Breast epithelium (tissue), 4 donors: ENCODE measurements at regions not wholly inside any gene's neighbourhood (a gene's known extent, or its start where the extent isn't known, plus 50 kb on each side); places are given as distances from the start of the nearest gene placed in this dataset.

Experiments
- DNase-seq, 2 donors: peaks; one replicate each; pipeline ENCODE4 v3.0.0-alpha.2; 2019; ENCODE audit warnings: low spot score in 2 of 2
- H3K27ac ChIP-seq, 2 donors: fragments of 200-600 bp; sonication (generic) in 1 of 2; one replicate each; pipeline ENCODE4 v1.5.1; 2016 to 2019; ENCODE audit warnings: mild to moderate bottlenecking in 1 of 2
- H3K27me3 ChIP-seq, 2 donors: fragments of 200-600 bp; sonication (generic) in 1 of 2; one replicate each; pipeline versions ENCODE4 v1.5.1 to v1.6.0; 2017 to 2019; ENCODE audit warnings: control low read depth in 1 of 2, mild to moderate bottlenecking in 1 of 2
- H3K36me3 ChIP-seq: fragments of 200-600 bp; one replicate; pipeline ENCODE4 v1.5.1; 2019
- H3K4me1 ChIP-seq, 2 donors: fragments of 200-600 bp; sonication (generic); one replicate each; pipeline ENCODE4 v1.5.1; 2016 to 2019; ENCODE audit warnings: control low read depth in 1 of 2
- H3K4me3 ChIP-seq, 3 donors: fragments of 200-600 bp; sonication (generic); 1 replicate in 2 of 3; 2 replicates in 1 of 3; pipeline ENCODE4 v1.5.1; 2016 to 2019; ENCODE audit warnings: mild to moderate bottlenecking in 3 of 3, moderate library complexity in 2 of 3
- H3K9me3 ChIP-seq, 2 donors: fragments of 200-600 bp; sonication (generic) in 1 of 2; one replicate each; pipeline ENCODE4 v1.5.1; 2016 to 2019; ENCODE audit warnings: control low read depth in 1 of 2
- CTCF ChIP-seq, 3 donors: fragments of 450-650 bp; IDR thresholded peaks; one replicate each; pipeline ENCODE4 v1.5.1; 2016 to 2017; ENCODE audit warnings: antibody characterized with exemption in 3 of 3, mild to moderate bottlenecking in 3 of 3, moderate library complexity in 3 of 3
- POLR2A ChIP-seq: fragments of 450-650 bp; IDR thresholded peaks from one replicate; pipeline ENCODE4 v1.6.1; 2016; ENCODE audit warnings: antibody characterized with exemption, mild to moderate bottlenecking, moderate library complexity
- POLR2AphosphoS5 ChIP-seq, 3 donors: sonication (generic); formaldehyde crosslinking; IDR thresholded peaks; one replicate each; pipeline ENCODE4 v1.6.1; 2017; ENCODE audit warnings: antibody characterized with exemption in 3 of 3
- intact Hi-C: fragments of 100-400 bp; cut with DNase I; formaldehyde crosslinking; loops from one replicate; pipeline ENCODE4 v1.15.1; 2023; ENCODE audit warnings: low total_unique reads

DNA sequence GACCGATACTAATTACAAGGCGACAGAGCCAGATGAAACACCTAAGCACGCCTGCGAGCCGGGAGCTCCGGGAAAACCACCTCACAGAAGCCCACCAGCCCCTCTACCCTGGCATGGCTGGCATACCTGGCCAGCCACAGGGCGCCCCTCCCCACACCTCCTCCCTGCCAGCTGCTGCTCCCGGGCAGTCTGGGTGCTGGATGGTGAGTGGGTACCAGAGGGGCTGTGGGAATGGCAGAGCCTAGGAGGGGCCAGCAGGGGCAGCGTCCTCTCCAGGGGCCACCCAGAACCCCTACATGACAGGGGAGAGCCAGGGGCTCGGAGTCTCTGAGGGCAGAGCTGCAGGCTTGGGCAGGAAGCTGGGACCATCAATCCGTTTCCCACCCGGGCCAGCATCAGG lies 58.7 kb upstream of the GPC1 start:
- peaks cover 0 to 3% of the 10 kb centered on the region in 2 donors for H3K27me3 ChIP-seq
- H3K4me3 ChIP-seq, result no peak overlapping the region
- no peaks in the 10 kb centered on the region for H3K4me1 ChIP-seq
- H3K9me3 ChIP-seq, result no peaks in the 10 kb centered on the region
- H3K36me3 ChIP-seq, result no peaks in the 10 kb centered on the region
- no peak overlapping the region for H3K27ac ChIP-seq
- TF ChIP-seq POLR2AphosphoS5 (IDR thresholded peaks at IDR 0.05) (no peak), POLR2A (no peak), CTCF (IDR thresholded peaks at IDR 0.05) (no peak)
- intact Hi-C loops, result no loop called here
- DNase-seq, result no peak

DNA sequence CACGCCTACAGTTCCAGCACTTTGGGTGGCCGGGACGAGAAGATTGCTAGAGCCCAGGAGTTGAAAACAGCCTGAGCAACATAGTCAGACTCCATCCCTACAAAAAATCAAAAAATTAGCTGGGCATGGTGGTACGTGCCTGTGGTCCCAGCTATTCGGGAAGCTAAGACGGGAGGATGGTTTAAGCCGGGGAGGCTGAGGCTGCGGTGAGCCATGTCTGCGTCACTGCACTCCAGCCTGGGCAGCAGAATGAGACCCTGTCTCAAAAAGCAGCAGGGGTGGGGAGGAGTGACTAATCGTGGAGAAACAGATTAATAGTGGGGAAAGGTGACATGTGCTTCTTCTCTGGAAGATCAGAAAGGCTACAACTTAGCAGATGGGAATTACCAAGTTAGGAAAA lies 58.1 kb upstream of the GPC1 start:
- Histone ChIP-seq H3K4me1 (no peaks in the 10 kb centered on the region), H3K27ac (no peak overlapping the region), H3K27me3 (peaks cover 0 to 3% of the 10 kb centered on the region in 2 donors), H3K36me3 (no peaks in the 10 kb centered on the region), H3K9me3 (no peaks in the 10 kb centered on the region), H3K4me3 (no peak overlapping the region)
- no peak for TF ChIP-seq POLR2A
- TF ChIP-seq CTCF (IDR thresholded peaks at IDR 0.05), result no peak
- no peak for TF ChIP-seq POLR2AphosphoS5 (IDR thresholded peaks at IDR 0.05)
- DNase-seq, result no peak
- intact Hi-C loops, result no loop called here

GRCh38 chr2:240379089-240379636 lies 56.3 kb upstream of the GPC1 start:
- TF ChIP-seq CTCF (IDR thresholded peaks at IDR 0.05) (no peak), POLR2A (no peak), POLR2AphosphoS5 (IDR thresholded peaks at IDR 0.05) (no peak)
- Histone ChIP-seq H3K4me1 (no peaks in the 10 kb centered on the region), H3K27ac (no peak overlapping the region), H3K36me3 (no peaks in the 10 kb centered on the region), H3K9me3 (no peaks in the 10 kb centered on the region), H3K27me3 (peaks cover 0 to 3% of the 10 kb centered on the region in 2 donors), H3K4me3 (no peak overlapping the region)
- no peak for DNase-seq
- intact Hi-C loops, result no loop called here

GRCh38 chr2:240383099-240383758 lies 52.2 kb upstream of the GPC1 start:
- Histone ChIP-seq H3K27me3 (no peaks in the 10 kb centered on the region), H3K36me3 (no peaks in the 10 kb centered on the region), H3K27ac (no peak overlapping the region), H3K4me3 (no peak overlapping the region), H3K9me3 (no peaks in the 10 kb centered on the region), H3K4me1 (no peaks in the 10 kb centered on the region)
- TF ChIP-seq CTCF (IDR thresholded peaks at IDR 0.05) (no peak), POLR2A (no peak), POLR2AphosphoS5 (IDR thresholded peaks at IDR 0.05) (no peak)
- DNase-seq, result no peak
- intact Hi-C loops, result no loop called here

DNA sequence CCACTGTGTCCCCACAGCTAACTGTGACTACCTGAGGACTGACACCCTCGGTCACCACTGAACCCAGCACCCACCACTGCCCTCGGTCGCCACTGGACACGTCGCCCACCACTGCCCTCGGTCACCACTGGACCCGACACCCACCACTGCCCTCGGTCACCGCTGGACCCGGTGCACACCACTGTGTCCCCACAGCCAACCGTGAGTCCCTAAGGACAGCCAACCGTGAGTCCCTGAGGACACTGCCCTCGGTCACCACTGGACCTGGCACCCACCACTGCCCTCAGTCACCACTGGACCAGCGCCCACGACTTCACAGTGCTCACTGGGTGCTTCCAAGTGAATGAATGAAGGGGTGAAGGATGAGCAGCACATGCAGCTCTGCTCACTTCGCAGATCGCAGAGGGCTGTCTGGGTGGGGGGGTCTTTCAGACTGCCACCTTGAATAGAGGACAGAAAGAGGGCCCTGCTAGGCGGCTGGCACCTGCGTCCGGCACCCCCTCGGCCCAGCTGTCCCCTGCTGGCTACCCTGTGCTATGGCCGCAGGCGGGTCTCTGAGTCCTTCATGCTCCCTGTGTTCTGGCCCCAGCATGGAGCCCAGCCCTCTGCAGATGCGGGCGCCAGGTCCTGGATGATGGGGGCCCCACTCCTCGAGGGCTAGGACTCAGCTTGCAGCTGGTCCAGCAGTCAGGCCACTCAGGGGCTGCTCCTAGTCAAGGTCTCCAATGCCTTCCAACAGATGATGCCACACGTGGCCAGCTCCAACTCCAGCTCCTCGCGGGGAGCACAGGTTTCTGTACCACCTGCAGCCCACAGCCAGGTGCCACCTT lies 51.4 kb upstream of the GPC1 start:
- intact Hi-C loops, result no loop called here
- no peak overlapping the region for H3K27ac ChIP-seq
- no peak for DNase-seq
- no peaks in the 10 kb centered on the region for H3K36me3 ChIP-seq
- H3K9me3 ChIP-seq, result no peaks in the 10 kb centered on the region
- no peak overlapping the region for H3K4me3 ChIP-seq
- TF ChIP-seq POLR2AphosphoS5 (IDR thresholded peaks at IDR 0.05) (no peak), POLR2A (no peak), CTCF (IDR thresholded peaks at IDR 0.05) (no peak)
- H3K4me1 ChIP-seq, result no peaks in the 10 kb centered on the region
- H3K27me3 ChIP-seq, result no peaks in the 10 kb centered on the region
